GM23248 (cell line): ENCODE measurements at regions not wholly inside any gene's neighbourhood (a gene's known extent, or its start where the extent isn't known, plus 50 kb on each side); places are given as distances from the start of the nearest gene placed in this dataset.

Source experiments
- EZH2 ChIP-seq: fragments of 200-600 bp; sonication (generic); IDR thresholded peaks from 2 replicates; pipeline ENCODE4 v1.6.1; 2018; ENCODE audit warnings: antibody characterized with exemption, mild to moderate bottlenecking; ENCODE audit not compliant: insufficient read depth, poor library complexity, severe bottlenecking
- EZH2phosphoT487 ChIP-seq: fragments of 200-600 bp; sonication (generic); IDR thresholded peaks from 2 replicates; pipeline ENCODE4 v1.6.1; 2018; ENCODE audit warnings: antibody characterized with exemption, moderate library complexity, mild to moderate bottlenecking, low read depth; ENCODE audit not compliant: insufficient read depth

DNA sequence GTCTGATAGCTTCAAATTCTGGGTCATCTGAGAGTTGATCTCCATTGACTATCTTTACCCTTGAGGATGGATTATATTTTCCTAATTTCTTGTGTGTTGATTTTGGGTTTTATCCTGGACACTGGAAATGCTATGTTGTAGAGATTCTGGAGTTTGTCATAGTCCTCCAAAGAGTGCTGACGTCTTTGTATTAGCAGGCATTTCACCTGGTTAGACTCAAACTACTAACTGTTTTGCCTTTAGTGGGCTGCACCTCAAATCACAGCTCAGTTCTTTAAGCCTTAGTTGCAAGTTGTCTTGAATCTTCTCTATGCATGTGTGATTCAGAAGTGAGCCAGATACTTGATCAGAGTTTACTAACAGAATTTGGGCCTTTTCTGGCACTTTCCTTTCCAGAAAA lies 264.3 kb downstream of the RPS24 start:
- TF ChIP-seq EZH2, result no peak
- TF ChIP-seq EZH2phosphoT487, result no peak
